GM03348 (cell line): ENCODE measurements at regions not wholly inside any gene's neighbourhood (a gene's known extent, or its start where the extent isn't known, plus 50 kb on each side); places are given as distances from the start of the nearest gene placed in this dataset.
A peak's percentile ranks its signal among the peaks of the same experiment; 100 is the strongest.
"Not testable (repeated sequence)": the region's sequence is repeated elsewhere in the genome, so short reads cannot be mapped to it uniquely, and the experiment has no call there.

ENCODE experiments used
- DNase-seq: peaks from one replicate; pipeline ENCODE4 v3.0.0; 2012; ENCODE audit warnings: low spot score

GRCh38 chr1:14259191-14259757, 339.2 kb upstream of the KAZN start:
- peak; percentile 24 for DNase-seq

GRCh38 chr1:14260480-14260879, 338.0 kb upstream of the KAZN start:
- no peak for DNase-seq

GRCh38 chr1:14261395-14261794, 337.1 kb upstream of the KAZN start:
- no peak for DNase-seq

- DNase-seq: no peak
Observed at GRCh38 chr1:14262637-14263036, 335.8 kb upstream of the KAZN start.

- DNase-seq: no peak
Observed at GRCh38 chr1:14263225-14263624, 335.3 kb upstream of the KAZN start.

GRCh38 chr1:14263671-14264070, 334.8 kb upstream of the KAZN start:
- DNase-seq: no peak

- no peak for DNase-seq
Observed at GRCh38 chr1:14265495-14265894, 333.0 kb upstream of the KAZN start.

GRCh38 chr1:14267991-14268390, 330.5 kb upstream of the KAZN start:
- no peak for DNase-seq

- DNase-seq: no peak
Observed at GRCh38 chr1:14270821-14271220, 327.7 kb upstream of the KAZN start.

GRCh38 chr1:14273811-14274210, 324.7 kb upstream of the KAZN start:
- no peak for DNase-seq

- not testable (repeated sequence) for DNase-seq
Observed at GRCh38 chr1:14279891-14280290, 318.6 kb upstream of the KAZN start.

GRCh38 chr1:14280909-14281308, 317.6 kb upstream of the KAZN start:
- DNase-seq: no peak

GRCh38 chr1:14281412-14281811, 317.1 kb upstream of the KAZN start:
- DNase-seq: no peak

GRCh38 chr1:14282707-14283106, 315.8 kb upstream of the KAZN start:
- no peak for DNase-seq

GRCh38 chr1:14285238-14285637, 313.2 kb upstream of the KAZN start:
- DNase-seq: no peak

GRCh38 chr1:14291182-14291581, 307.3 kb upstream of the KAZN start:
- not testable (repeated sequence) for DNase-seq

- no peak for DNase-seq
Observed at GRCh38 chr1:14292520-14292919, 306.0 kb upstream of the KAZN start.

GRCh38 chr1:14294006-14294405, 304.5 kb upstream of the KAZN start:
- no peak for DNase-seq

- DNase-seq: no peak
Observed at GRCh38 chr1:14294860-14295536, 303.5 kb upstream of the KAZN start.

- DNase-seq: no peak
Observed at GRCh38 chr1:14296795-14297194, 301.7 kb upstream of the KAZN start.

- no peak for DNase-seq
Observed at GRCh38 chr1:14297356-14297755, 301.1 kb upstream of the KAZN start.

- DNase-seq: no peak
Observed at GRCh38 chr1:14298806-14299205, 299.7 kb upstream of the KAZN start.

GRCh38 chr1:14300991-14301703, 297.3 kb upstream of the KAZN start:
- DNase-seq: no peak

- no peak for DNase-seq
Observed at GRCh38 chr1:14301704-14302024, 296.8 kb upstream of the KAZN start.
